ENCODE measurements at regions not wholly inside any gene's neighbourhood (a gene's known extent, or its start where the extent isn't known, plus 50 kb on each side); places are given as distances from the start of the nearest gene placed in this dataset.

DNA sequence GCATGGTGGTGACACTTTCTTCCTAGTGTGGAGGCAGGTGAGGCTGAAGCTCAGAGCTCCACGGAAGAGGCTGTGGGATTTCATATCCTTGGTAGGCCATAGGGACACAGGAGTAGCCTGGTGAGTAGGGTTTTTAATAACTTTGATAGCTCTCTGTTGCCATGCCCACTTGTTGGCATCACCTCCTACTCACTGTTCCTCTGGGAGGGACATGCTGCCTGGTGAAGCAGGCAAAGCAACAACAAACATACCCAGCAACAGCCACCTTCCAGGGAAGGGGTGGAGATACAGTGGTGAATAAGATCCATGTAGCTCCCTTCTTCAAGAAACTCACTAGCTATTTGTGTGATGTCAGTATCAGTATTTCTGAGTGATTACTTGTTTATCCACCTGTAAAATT lies 285.4 kb downstream of the CLIC5 start:
- TF ChIP-seq TAF1 (IDR thresholded peaks at IDR 0.05; ENCODE audit: borderline replicate concordance, insufficient read depth, low read length) (no peak), SIN3A (IDR thresholded peaks at IDR 0.05; ENCODE audit: borderline replicate concordance, insufficient read depth, low read length) (no peak), POLR2AphosphoS5 (IDR thresholded peaks at IDR 0.05; ENCODE audit: low read depth, low read length) (no peak)
- TF ChIP-seq, protein P1, sequence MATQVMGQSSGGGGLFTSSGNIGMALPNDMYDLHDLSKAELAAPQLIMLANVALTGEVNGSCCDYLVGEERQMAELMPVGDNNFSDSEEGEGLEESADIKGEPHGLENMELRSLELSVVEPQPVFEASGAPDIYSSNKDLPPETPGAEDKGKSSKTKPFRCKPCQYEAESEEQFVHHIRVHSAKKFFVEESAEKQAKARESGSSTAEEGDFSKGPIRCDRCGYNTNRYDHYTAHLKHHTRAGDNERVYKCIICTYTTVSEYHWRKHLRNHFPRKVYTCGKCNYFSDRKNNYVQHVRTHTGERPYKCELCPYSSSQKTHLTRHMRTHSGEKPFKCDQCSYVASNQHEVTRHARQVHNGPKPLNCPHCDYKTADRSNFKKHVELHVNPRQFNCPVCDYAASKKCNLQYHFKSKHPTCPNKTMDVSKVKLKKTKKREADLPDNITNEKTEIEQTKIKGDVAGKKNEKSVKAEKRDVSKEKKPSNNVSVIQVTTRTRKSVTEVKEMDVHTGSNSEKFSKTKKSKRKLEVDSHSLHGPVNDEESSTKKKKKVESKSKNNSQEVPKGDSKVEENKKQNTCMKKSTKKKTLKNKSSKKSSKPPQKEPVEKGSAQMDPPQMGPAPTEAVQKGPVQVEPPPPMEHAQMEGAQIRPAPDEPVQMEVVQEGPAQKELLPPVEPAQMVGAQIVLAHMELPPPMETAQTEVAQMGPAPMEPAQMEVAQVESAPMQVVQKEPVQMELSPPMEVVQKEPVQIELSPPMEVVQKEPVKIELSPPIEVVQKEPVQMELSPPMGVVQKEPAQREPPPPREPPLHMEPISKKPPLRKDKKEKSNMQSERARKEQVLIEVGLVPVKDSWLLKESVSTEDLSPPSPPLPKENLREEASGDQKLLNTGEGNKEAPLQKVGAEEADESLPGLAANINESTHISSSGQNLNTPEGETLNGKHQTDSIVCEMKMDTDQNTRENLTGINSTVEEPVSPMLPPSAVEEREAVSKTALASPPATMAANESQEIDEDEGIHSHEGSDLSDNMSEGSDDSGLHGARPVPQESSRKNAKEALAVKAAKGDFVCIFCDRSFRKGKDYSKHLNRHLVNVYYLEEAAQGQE (IDR thresholded peaks at IDR 0.05; ENCODE audit: insufficient read depth in 1 of 2, low read depth in 2 of 2, low read length in 2 of 2) = no peak
